Fibroblast of upper back skin (primary cell): ENCODE measurements at regions not wholly inside any gene's neighbourhood (a gene's known extent, or its start where the extent isn't known, plus 50 kb on each side); places are given as distances from the start of the nearest gene placed in this dataset.

Experiments
- DNase-seq: peaks from one replicate; pipeline ENCODE4 v3.0.0-alpha.2; 2013

DNA sequence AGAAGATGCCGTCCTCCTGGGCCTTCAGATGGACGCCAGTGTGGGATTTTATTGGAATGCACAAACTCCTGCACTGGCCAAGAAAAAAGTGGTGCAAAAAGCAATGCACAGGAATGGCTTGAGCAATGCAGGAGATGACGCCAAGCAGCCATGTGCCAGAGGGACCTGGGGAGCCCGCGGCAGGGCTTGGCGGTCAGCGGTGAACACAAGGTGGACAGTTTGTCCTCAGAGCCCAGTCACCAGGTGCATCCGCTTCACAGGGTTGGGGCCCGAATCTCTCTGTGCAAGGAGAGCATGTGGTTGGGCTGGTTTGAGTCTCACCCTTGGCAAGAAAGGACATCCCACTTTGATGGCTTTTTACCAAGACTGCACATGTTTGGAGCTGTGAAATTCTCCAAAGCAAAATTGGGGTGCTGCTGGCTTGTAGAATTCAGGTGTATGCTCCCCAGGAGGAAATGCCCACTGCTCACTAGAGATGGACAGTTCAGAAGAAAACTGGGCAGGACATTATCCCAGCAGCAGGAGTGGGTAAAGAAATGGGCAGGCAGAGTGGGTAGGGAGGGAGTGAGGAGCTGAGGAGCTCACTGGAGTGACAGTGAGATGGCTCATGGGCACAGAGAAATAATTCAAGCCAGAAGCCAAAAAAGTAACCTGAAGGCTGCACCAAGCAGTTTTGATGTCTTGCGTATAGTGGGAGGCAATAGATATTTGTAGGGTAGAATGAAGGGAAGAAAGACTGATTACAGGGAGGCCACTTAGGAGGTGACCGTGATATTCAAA is 463.9 kb downstream of the MTRR start:
- DNase-seq, result no peak

DNA sequence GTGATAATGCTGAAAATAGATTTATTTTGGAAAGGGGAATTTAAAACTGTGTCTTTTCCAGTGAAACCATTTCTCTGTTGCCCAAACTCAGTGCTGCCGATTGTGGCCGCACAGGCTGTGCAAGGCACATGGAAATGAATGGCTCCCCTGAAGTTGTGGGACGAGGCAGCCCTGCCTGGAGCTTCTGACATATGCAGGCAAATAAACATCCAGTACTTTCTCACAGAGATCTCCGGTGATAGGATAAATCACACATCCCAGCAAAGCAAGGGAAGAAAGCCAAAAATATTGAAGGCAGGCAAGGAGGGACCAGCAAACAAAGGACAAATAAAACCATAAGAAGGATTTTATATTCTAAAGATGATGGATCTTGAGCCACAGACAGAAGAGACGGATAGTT is 464.5 kb downstream of the MTRR start:
- no peak for DNase-seq

DNA sequence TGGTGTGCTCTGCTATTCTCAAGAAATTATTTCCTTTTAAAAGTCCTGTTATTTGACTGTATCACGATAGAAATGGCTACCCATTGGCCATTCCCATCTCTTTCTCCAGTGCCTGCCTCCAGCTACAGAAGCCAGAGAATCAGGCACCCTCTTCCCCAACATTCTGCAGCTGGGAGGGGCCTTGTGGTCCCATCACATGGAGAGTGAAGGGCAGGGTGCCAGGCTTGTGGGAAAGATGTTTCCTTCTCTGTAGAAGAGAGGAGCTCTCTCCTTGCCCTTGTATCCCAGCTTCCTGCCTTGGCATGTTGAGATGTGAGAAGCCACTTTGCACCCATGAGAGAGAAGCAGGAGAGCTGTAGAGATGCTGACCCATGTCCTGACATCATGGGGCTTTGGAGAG is 465.0 kb downstream of the MTRR start:
- DNase-seq, result peak; percentile 28

DNA sequence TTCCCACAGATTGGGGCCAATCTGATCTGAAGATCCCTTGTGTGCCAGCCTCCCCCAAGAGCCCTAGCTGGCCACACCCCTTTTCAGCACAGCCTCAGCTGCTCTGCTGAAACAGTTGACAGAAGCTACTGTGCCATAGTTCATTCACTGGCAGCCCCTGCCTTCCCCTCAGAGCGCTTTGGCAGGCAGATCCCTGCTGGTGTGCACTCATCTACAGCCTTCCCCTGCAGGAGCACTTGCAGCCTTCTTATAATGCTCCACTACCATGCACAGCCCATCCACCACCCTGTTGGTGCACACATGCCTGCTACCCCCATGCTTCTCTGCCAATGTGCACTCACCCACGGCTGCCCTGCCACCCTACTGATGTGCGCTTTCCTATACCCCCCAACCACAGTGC is 471.3 kb downstream of the MTRR start:
- no peak for DNase-seq

DNA sequence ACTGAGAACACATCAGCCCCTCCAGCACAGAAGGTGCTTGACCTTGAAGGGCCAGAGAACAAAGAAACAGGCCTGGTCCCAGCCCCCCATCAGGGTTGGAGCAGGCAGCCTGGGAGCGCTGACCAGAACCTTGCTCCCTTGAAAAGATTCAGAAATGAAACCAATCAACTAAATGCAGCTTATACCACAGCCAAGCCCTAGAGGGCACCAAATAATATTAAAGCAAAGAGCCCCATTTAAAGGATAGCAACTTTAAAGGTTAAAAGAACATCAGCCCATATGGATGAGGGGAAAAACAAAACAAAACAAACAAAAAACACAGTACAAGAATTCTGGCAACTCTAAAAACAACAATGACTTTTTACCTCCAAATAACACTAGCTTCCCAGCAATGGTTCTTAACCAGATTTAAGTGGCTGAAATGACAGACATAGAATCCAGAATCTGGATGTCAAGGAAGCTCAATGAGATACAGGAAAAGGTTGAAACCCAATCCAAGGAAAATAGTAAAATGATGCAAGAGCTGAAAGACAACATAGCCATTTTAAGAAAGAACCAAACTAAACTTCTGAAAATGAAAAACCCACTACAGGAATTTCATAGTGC is 471.9 kb downstream of the MTRR start:
- peak; percentile 39 for DNase-seq

DNA sequence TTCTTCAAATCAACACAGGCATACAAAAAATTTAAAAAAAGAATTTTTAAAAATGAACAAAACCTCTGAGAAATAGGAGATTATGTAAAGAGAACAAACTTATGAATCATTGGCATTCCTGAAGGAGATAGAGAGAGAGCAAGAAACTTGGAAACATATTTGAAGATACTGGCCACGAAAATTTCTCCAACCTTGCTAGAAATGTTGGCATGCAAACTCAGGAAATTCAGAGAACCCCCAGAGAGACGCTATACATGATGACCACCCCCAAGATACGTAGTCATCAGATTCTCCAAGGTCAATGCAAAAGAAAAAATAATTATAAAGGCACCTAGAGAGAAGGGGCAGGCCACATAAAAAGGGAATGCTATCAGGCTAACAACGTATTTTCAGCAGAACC is 472.5 kb downstream of the MTRR start:
- peak; percentile 66 for DNase-seq

DNA sequence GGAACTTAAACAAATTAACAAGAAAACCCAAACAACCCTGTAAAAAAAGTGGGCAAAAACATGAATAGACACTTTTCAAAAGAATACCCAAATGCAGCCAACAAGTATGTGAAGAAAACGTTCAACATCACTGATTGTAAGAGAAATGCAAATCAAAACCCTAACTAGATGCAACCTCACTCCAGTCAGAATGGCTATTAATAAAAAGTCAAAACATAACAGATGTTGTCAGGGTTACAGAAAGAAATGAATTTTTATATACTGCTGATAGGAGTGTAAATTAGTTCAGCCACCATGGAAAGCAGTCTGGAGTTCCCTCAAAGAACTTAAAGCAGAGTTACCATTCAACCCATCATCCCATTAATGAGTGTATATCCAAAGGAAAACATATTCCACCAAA is 479.0 kb downstream of the MTRR start:
- DNase-seq, result no peak

DNA sequence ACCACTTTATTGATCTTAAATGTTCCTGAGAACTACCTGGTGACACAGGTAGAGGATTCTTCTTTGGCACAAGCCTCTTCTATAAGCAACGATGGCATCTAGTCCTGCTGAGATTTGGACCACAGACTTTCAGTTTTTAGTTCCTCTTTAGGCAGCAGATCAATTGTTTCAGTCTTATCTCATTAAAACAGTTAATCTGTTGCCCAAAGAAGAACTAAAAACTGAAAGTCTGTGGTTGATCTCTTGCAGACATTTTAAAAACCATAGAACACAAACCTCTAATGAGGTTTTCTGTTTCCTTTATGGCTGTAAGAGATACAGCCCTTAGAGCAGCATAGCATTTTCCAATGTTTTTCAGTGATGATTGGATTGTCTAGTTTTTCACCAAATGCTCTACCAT is 480.9 kb downstream of the MTRR start:
- no peak for DNase-seq

DNA sequence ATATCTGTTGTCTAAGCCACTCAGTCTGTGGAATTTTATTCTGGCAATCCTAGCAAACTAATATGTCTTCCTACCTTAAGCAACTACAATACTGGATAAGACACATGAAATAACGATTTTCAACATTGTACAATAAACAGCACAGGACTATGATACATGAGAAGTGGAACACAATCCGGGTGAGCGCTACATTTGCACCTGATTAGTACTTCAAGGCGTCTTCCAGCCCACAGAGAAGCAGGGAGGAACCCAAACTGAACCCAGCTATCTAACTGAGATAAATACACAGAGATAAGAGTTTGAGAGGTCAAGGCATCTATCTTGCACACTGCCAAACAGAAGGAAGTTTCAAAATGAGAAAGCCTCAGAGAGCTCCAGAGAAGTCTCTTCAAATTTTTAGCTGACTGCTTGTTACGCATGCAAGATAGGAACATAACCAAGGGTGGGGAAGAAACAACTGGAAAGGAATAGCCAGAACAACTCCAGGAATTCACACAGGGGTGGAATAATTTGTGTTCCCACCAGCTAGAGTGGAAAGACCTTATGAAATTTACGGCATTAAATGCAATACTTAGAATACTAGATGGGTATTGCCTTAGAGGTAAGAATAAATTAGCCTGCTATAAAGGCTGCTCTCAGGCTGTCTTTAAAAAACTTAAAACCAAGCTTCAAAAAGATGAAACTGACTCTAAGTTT is 481.8 kb downstream of the MTRR start:
- DNase-seq, result no peak

DNA sequence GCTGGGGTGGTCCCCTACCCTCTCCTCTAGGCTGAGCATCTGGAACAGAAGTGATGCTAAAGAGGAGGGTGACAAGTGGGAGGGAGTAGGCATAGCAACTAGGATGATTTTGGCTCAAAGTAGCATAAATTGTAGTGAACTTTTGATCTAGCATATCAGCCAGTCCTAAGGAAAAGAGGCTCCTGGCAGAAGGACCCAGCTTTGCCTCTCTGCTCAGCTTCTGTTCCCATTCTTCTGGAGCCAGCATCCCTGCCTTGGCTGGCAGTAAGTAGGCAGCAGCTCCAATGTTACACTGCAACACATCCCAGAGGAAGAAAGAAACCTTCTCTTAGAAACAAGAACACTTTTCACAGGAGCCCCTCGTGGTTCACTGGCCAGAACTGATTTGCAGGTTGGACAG is 487.0 kb downstream of the MTRR start:
- DNase-seq, result no peak

DNA sequence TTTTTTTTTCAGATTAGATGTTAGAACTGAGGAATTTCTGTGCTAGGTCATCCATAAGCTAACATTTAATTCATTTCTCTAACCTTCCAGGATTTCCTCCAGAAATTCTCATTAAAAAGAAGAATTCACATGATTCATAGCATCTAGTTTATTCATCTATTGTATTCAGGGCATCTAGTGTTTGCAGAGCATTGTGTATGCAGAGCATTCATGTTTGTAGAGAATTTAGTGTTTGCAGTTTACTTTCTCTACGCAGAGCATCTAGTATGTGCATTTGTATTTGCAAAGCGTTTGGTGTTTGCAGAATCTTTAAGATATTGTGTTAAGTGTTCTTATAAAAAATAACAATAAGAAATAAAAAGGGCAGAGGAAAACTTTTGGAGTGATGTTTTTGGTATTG is 491.1 kb downstream of the MTRR start:
- DNase-seq, result no peak

DNA sequence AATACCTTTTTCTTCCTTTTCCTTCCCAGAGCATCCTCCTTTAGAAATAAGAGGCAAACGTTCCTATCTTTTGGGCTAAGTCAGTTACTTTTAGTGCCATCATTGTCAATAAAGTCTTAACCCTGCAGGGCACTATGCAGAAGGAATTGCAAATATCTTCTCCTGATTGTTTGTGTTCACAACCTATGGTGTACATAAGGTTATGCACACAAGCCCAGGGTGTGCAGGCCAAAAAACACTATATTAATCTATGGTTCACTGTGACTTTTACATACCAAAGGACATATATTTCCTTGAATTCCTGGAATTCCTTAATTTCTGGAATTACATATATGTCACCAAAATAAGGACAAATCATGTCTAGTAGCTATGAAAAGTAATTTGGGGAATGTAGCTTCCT is 493.5 kb downstream of the MTRR start:
- DNase-seq, result no peak

DNA sequence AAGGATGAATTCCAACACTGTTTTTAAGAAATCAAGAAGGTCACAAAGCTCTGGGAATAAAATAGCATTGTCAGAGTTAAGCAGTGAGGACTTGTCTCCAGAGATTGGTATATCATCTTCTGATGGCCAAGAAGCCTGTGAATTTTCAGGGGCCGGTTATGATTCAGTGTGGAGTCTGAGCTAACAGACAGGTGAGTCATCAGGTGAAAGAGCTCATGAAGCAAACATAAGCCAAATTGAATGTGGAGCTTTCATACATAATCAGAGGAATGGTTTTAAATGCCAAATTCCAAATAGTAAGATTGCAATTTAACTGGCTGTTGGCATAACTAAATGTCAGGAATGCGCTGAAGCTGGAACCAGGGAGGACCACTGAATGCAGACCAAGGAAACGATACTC is 494.2 kb downstream of the MTRR start:
- peak; percentile 65 for DNase-seq

DNA sequence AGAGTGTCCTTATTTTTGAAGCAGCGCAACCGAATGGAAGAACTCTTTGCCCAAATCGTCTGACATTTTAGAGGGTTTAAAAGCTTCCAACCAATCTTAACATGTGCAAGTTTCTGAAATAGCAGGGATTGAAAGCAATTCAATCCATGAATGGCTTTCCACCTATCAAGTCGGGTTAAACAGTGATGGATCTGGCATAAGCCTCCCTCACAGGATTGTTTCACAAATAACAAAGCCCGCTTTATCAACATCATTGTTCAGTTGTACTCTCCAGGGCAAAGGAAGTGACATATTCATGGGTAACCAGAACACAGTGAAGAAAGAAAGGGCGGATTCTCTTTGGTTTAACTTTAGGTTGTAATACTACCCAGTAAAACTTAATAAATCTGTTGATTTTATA is 497.3 kb downstream of the MTRR start:
- DNase-seq, result no peak

DNA sequence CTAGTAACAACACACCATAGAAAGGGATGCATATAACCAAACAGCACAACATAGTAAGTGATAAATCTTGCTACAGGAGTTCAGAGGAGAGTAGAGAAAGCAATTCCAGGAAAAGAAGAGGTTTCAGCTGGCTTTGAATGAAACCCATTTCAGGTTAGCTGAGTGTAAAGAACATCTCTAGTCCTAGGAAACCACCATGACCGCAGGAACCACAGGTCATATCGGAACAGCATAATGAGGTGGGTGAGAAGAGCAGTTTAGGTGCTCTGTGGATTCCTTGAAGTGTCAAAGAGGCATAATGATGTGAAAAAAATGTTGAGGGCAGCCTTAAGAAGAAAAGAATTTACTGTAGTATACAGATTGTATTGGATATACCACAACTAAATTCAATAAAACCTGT is 507.5 kb downstream of the MTRR start:
- DNase-seq, result no peak

DNA sequence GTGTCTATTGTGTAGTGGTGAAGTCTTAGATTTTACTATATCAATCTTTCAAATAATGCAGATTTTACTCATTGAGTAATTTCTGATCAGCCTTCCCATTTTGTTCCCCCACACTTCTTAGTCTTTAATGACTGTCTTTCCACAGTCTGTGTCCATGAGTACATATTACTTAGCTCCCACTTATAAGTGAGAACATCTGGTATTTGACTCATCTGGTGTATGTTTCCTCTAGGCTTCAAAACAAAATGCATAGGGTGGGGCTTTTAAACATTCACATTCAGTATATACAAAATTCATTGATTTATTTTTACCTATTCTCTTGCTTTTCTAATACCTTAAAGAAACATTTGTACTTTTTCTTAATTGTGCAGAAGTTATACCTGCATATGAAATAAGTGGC is 513.0 kb downstream of the MTRR start:
- no peak for DNase-seq

DNA sequence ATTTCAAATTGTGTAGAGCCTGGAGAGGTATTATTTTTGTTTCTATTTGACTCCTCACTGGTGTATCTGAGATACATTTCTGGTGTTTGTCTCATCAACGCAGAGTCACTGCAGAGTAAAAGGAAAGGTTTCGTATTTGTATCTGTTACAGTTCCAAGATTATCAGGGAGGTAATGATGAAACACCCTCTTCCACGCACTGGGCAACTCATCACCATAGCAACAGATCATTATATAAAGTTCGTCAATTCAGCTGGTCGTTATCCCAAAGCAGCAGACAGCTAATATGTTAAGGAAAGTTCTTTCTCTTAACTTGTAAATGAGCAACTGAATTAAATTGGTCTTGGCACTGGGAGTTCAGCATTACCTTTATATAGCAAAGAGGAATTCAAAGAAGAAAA is 513.5 kb downstream of the MTRR start:
- DNase-seq, result no peak

DNA sequence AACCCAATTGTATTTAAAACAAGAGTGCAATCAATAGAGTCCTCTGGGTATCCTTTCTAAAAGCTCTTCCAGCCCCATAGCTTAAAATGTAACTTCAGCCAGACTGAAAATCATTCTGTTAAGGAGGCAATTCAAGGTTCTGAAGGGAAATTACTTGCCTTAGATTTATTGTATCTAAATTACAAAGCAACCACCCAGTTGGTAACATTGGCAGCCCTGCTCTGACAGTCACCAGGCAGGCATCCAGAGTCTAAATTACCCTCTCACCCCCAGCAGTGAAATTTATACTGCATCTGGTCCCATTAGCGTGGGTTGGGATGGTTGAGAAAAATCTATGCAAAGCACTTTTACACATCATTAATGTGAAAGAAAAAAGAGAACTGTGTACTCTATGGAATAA is 514.7 kb downstream of the MTRR start:
- no peak for DNase-seq

DNA sequence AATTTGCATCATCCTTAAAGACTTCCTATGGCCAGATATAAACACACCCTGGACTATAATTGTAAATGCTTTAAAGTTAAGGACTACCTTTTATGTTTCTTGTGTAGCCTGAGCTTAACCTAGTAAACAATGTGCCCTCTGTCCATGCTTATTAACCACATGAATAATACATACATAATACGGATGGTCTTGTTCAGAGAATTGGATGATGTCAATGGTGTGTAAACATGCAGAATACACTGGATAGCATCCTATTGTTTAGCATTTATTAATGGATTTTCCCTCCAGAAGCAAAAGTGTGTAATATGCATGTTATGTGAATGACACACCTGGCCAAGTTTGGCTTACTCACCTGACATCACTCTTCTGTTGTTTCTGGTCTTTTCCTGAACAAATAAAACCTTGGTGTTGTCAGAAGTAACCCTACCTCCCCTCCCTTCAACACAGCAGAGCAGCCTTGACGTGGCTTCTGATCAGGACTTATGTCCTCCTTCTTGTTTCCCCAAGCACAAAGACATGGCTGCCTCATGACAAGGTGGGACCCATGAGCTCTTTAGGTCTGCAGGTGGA is 517.9 kb downstream of the MTRR start:
- no peak for DNase-seq

DNA sequence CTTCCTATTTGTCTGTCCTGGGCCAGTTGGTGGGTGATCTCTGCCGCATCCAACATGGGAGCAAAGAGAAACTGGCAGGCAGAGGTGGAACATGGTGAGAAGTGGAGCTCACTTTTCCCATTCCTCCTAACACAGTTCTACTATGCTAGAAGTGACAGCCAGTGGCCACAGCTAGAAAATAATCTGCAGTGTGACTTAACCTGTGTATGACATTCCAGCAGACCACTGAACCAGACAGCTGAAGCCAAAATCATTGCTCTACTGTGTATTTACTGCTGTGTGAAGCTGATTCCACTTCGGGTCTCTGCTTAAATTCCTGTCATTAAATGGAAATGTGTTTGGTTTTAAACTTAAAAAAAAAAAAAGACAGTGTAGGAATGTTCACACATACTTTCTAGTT is 523.0 kb downstream of the MTRR start:
- DNase-seq, result no peak

DNA sequence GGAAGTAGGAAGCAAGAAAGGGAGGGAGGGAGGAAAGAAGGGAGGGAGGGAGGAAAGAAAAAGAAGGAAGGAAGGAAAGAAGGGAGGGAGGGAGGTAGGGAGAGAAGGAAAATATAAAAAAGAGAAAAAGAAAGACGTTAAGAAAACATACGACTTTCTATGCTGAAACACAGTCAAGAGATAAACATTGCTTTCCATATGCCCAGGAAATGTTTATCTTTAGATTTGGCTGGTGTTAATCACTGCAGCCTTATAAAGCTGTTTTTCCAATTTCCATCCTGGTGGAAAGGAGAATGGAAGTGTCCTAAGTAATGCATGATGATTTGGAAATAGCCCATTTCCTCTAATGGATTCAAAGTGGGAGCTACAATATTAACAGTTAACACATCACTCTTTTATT is 524.3 kb downstream of the MTRR start:
- DNase-seq, result no peak

DNA sequence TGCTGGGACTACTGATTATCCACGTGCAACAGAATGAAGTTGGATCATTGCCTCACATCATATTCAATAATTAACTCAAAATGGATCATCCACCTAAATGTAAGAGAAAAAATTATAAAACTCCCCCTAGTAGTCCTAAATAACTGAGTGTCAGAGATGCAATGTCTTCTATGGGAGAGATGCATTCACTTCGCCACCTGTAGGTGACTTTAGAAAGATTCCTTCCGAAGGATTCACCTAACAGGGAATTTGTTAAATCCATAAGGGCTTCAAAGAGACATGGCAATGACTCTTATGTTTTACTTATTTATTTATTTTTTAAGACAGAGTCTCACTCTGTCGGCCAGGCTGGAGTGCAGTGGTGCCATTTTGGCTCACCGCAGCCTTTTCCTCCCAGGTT is 526.0 kb downstream of the MTRR start:
- no peak for DNase-seq

DNA sequence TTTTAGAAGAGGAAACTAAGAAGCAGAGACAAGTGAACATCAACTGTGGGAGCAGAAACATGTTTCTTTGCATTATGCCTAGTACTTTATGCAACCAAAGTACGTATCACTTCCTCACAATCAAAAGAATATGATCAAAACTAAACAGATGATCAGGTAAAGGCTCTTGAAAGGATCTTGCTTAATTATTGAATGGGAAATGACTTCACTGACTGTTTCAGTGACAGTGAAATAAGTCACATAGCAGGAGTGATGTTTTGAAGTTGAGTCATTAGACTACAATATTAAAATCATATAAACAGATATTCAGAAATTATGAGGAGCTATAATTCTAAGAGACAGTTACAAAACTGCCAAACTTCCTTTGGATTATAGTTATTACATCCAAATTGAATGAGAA is 527.3 kb downstream of the MTRR start:
- DNase-seq, result peak; percentile 25

DNA sequence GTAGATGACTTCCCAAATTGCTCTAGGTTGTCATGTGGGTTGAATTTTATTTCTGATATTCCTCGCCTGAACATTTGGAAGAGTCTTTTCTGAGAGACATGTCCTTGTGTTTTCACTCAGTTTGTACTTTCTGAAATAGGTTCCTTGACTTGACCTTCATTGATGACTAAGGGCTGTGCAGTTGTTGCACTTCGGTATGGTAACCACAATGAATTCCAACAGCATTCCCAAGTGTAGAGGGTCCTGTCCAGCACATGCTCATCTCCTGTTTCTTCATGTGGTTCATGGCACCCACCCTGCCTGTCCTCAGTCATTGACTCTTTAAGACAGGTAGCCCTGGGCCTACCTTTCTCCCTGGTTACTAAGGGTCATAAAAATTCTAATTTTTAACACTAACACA is 527.8 kb downstream of the MTRR start:
- peak; percentile 60 for DNase-seq
